ENCODE measurements at regions not wholly inside any gene's neighbourhood (a gene's known extent, or its start where the extent isn't known, plus 50 kb on each side); places are given as distances from the start of the nearest gene placed in this dataset.

DNA sequence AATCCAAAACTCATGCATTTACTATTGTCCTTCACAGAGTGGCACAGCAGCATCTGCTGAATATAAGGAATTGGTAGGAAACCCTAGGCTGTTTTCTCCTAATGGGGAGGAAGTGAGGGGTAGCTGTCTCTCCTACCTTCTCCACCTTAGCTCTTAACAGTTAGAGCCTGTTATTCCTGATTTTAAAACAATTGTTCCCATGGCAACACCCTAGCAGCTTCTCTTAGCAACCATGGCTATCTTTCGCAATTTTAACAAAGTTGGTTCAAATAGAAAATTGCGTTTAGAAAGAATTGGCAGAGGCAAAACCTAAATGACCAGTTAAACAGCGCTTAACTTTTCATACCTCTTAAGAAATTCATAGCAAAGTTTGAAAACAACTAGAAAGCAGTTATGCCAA is 603.4 kb upstream of the AUTS2 start:
- no peak overlapping the region for H2BK20ac ChIP-seq (ENCODE audit: low read length)
- ChIA-PET POLR2A (ENCODE audit: partially characterized antibody) (no interaction called here), CTCF (ENCODE audit: partially characterized antibody) (no interaction called here)
- no peak overlapping the region for H4K8ac ChIP-seq (ENCODE audit: extremely low read depth, insufficient read depth, low read length)
- H3K79me1 ChIP-seq (ENCODE audit: low read depth, low read length): no peaks in the 10 kb centered on the region
- no peaks in the 10 kb centered on the region for H3K36me3 ChIP-seq (ENCODE audit: control insufficient read depth in 2 of 4, insufficient read depth in 4 of 4, low read length in 3 of 4)
- no peak overlapping the region for H3K56ac ChIP-seq (replicated peaks; ENCODE audit: insufficient read length, low read depth, low read length)
- no peak overlapping the region for H2BK12ac ChIP-seq (ENCODE audit: low read depth, low read length)
- no peak overlapping the region for H2BK120ac ChIP-seq (replicated peaks; ENCODE audit: low read depth, low read length)
- no peak overlapping the region for H2AK5ac ChIP-seq (ENCODE audit: low read depth, low read length)
- no peaks in the 10 kb centered on the region for H4K20me1 ChIP-seq (replicated peaks in 1 of 2; ENCODE audit: control insufficient read depth in 1 of 2, insufficient read depth in 2 of 2, low read length in 2 of 2)
- H3K4me3 ChIP-seq (ENCODE audit: extremely low read depth in 1 of 4, insufficient read depth in 2 of 4, low read depth in 3 of 4, low read length in 4 of 4): no peak overlapping the region
- no peak for FAIRE-seq
- no peak overlapping the region for H3K27ac ChIP-seq (ENCODE audit: low read depth, low read length)
- no peak overlapping the region for H3K14ac ChIP-seq (ENCODE audit: insufficient read length)
- H4K91ac ChIP-seq (replicated peaks; ENCODE audit: insufficient read length, low read length): no peak overlapping the region
- WGBS, 2 experiments (ENCODE audit: extremely low coverage in 1 of 2, insufficient coverage in 1 of 2, insufficient read length in 1 of 2, insufficient replicate concordance in 2 of 2, low coverage in 1 of 2, low lambda C conversion rate in 2 of 2, missing lambda C conversion rate in 1 of 2): 93% methylated on average over 3 of the region's 3 CpGs; no CpG with 5 or more reads in 1 of the 2 experiments
- H2BK15ac ChIP-seq (ENCODE audit: low read length): no peak overlapping the region
- H3K23me2 ChIP-seq (ENCODE audit: low read depth, low read length): no peaks in the 10 kb centered on the region
- H3K23ac ChIP-seq (ENCODE audit: insufficient read length): no peak overlapping the region
- H2BK5ac ChIP-seq (ENCODE audit: low read depth, low read length): no peak overlapping the region
- no peak overlapping the region for H4K5ac ChIP-seq (ENCODE audit: insufficient read length, low read depth, low read length)
- 0 out of 7 replicates have a peak, but pooled peaks cover 0 to 2% (median 0%) of the 10 kb centered on the region in 4 experiments for H3K4me1 ChIP-seq (replicated peaks in 1 of 4; ENCODE audit: control insufficient read depth in 3 of 4, insufficient read depth in 4 of 4, low read length in 3 of 4)
- H3K9me3 ChIP-seq (ENCODE audit: insufficient read depth in 2 of 2, low read depth in 1 of 2, low read length in 1 of 2): peaks cover 0 to 5% of the 10 kb centered on the region in 2 experiments; a peak in 1 of 4 replicates
- no peak overlapping the region for H3K4ac ChIP-seq (replicated peaks; ENCODE audit: insufficient read length, low read depth, low read length)
- no peaks in the 10 kb centered on the region for H3K27me3 ChIP-seq (replicated peaks in 1 of 4; ENCODE audit: control insufficient read depth in 3 of 4, extremely low read depth in 1 of 4, insufficient read depth in 3 of 4, low read length in 3 of 4)
- no peak overlapping the region for H3K9ac ChIP-seq (replicated peaks in 1 of 4; ENCODE audit: extremely low read depth in 1 of 4, low read depth in 3 of 4, low read length in 3 of 4)
- no peak overlapping the region for H3K18ac ChIP-seq (ENCODE audit: extremely low read depth, low read length)
- no peak overlapping the region for H3K4me2 ChIP-seq (ENCODE audit: insufficient read depth in 1 of 2, low read depth in 2 of 2, low read length in 2 of 2)
- TF ChIP-seq CEBPB (IDR thresholded peaks at IDR 0.05; ENCODE audit: low read depth, low read length) (peak; percentile 73; the same call in 1 of the 2 replicates), ATF3 (IDR thresholded peaks at IDR 0.05; ENCODE audit: insufficient read depth, low read depth, low read length) (no peak)
- no peak for DNase-seq (ENCODE audit: low read depth in 1 of 2, low spot score in 2 of 2)
- H3K79me2 ChIP-seq (ENCODE audit: control insufficient read depth in 1 of 2, insufficient read depth in 2 of 2, low read length in 2 of 2): no peaks in the 10 kb centered on the region
- no peak overlapping the region for H2AFZ ChIP-seq (ENCODE audit: low read length)

Data from H1 (cell line).